ENCODE measurements at regions not wholly inside any gene's neighbourhood (a gene's known extent, or its start where the extent isn't known, plus 50 kb on each side); places are given as distances from the start of the nearest gene placed in this dataset.
"Not testable (repeated sequence)": the region's sequence is repeated elsewhere in the genome, so short reads cannot be mapped to it uniquely, and the experiment has no call there.

DNA sequence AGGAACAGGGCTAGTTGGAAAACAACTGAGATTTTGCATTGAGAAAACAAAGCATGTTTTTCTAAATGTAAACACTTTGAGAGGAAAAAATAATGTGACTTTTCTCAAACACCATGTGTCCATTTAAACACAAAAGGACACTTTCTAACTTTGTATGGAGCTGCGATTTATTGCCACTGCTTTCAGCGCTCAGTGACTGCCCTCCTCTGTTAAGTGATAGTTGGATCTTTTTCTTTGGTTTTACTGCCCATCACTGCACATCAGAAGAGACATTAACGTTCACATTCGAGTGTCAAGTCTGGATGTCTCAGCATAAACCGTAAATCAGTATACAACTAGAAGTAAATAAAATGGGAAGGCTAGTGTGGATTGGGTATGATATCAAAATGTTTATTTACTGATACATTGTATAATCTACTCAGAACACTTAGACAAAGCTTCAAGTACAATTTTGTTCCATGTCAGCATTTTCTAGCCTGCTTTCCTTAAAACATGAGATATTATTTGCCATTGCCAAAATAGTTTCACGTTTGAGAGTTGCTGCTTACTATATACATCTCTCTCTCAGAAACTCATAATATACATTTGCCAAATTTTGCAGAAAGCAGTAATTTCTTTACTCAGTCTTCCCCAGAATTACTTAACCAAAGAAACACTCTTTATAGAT is 237.6 kb downstream of the IKZF2 start:
- DNase-seq (ENCODE audit: low read depth) = no peak

- no peak for DNase-seq (ENCODE audit: low read depth)
Measured at GRCh38 chr2:212912445-212913103, 238.8 kb downstream of the IKZF2 start.

DNA sequence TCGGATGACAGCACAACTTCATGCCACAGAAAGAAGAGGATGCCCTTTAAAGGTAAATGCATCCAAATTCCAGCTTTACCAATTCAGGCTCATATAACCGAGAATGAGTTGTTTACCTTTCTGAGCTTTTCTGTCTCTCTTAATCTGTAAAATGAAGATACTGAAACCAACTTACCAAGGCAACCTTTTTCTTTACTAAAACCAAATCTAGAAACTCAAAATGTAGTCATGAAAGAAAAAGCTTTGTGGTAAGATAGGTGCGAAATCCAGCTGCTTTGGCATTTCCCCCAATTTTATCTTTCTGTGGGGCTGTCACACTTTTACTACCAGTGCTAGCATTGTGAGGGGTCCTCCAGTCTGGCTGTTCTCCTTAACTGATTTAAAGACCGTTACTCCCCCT is 240.4 kb downstream of the IKZF2 start:
- no peak for DNase-seq (ENCODE audit: low read depth)

GRCh38 chr2:212908682-212909435 is 242.6 kb downstream of the IKZF2 start:
- no peak for DNase-seq (ENCODE audit: low read depth)

DNA sequence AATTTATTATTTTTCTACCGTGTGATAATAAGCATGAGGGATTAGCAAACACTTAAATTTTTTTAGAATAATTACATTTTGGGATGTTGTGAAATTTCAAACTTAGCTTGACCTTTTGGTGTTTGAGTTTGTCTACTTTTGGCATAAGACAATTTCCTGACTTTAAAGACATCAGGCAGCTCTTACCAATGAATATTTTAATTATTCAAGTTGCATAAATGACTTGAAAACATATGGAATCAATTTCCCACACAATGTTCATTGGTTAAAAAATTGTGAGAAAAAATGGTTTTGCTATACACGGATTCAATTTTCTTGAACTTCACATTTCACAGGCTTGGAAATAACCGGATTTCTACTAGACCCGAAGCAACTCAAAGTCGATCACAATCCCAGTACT is 243.4 kb downstream of the IKZF2 start:
- no peak for DNase-seq (ENCODE audit: low read depth)

DNA sequence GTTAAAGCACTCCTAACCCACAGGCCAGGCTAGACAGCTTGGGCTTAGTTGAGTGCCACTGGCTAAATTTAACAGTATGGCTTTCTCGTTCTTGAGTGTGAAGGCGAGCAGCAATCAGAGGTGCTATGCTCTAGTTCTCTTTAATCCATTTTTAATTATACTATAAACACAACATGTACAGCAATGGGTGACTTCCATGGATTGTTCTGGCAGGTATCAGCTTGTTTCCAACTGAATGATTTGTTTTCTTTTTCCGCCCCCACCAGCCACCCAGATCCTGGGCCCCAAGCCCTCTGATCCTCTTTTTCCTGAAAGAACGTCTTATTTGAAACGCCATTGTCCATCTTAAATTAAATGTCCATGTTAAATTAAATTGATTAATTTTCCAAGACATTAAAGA is 244.8 kb downstream of the IKZF2 start:
- DNase-seq (ENCODE audit: low read depth) = no peak

DNA sequence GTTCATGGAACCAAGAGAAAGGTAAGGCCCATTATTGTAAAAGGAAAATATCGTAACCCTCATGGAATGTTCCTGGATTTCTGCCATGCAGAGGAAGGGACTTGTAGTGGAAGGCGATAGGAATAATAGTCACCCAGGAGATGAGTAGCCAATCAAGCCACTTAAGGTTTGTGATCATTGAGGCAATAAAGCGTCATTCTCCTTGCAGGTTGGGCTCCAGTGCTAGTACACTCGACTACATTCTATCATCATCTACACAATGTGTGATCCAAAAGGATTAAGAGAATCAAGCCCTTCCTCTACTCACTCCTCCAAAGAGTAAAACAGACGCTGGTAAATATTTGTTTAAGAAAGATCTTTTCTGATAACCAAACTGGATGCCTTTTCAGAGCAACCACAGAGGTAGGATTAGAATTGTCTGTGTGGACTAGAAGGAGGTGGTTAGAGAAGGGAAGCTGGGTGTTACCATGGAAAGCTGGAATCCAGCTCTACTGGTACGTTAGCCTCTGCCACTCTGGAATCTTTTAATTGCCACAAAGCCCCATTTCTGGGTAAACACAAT is 245.7 kb downstream of the IKZF2 start:
- DNase-seq (ENCODE audit: low read depth) = no peak

DNA sequence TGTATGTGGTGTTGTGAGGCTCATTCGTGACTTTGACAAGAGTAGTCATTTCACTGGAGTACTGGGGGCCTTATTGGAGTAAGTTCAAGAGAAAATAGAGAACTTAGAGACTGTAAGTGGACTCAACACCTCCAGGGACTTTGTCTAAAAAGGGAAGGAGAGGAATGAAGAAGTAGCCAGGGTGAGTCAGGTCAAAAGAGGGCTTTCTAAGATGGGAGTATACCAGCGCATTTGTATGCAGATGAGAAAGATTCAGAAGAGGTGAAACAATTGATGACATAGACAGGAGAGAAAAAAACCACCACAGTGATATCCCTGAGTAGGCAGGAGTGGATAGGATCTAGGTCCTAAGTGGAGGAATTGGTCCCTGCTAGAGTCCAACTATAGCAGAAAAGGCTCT is 246.8 kb downstream of the IKZF2 start:
- DNase-seq (ENCODE audit: low read depth) = no peak

DNA sequence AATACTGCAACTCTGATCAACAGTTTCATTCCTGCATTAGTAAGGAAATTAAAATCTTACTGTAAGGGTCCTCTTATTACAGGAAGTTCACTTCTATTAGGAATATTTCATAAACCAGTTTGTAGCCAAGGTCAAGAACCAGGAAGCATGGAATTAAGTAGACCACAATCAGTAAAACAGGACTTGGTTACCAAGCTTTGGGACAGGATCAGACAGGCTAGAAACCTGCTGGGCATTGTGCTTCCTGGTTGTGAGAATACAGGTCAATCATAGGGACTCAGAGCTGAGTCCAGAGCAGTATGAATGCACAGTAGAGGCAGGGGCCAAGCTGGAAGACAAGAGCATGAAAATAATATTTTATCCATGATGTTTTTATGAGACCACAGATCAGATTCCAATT is 248.0 kb downstream of the IKZF2 start:
- DNase-seq (ENCODE audit: low read depth) = no peak

GRCh38 chr2:212902421-212902820 is 249.0 kb downstream of the IKZF2 start:
- no peak for DNase-seq (ENCODE audit: low read depth)

DNA sequence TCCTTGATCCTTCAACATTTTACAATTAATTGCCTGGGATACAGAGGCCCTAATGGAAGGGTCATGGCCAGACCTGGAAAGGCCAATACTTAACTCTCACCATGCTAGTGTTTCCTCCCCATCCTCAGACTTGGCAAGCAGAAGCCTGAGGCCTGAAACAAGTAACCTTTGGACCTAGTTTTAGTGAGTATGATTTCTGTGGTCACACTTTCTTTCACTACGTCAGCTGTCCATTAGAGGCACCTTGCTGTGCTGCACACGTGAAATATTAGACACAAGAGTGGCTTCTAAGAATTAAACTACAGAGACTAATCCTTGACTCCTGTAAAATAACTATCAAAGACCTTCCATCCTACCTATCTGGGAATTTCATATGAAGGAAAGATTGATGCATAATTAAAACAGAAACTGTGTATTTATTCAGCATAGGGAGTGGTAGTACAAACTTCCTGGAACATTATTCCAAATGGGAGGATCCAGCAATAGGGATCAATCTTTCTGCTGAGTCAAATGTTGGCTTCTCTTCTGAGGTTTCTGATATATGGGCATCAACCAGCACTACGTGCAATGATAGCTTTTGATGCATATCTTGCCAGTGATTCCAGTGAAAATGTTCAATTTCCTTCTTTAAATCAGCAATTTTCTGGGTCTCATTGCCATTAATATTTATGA is 249.7 kb downstream of the IKZF2 start:
- DNase-seq (ENCODE audit: low read depth) = no peak

- DNase-seq (ENCODE audit: low read depth) = no peak
Measured at GRCh38 chr2:212900715-212901114, 250.7 kb downstream of the IKZF2 start.

DNA sequence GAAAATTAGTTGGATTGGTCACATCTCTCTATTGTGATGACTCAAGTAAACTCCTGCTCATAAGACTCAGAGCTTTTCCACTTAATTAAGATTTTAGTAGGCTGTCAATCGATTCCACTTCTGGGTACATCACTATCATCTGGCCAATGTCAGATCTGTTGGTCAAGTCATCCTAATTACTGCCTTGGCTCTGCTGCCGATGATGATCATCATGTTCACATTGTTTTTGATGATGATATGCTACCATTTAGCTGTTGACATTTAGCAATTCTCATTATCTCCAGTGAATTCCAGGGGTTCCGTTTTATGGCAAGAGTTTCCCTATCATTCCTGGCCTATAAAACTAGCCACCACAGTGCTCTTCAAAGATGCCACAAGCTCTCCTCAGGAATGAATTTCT is 253.4 kb downstream of the IKZF2 start:
- DNase-seq (ENCODE audit: low read depth) = no peak

GRCh38 chr2:212897296-212897695 is 254.1 kb downstream of the IKZF2 start:
- DNase-seq (ENCODE audit: low read depth) = no peak

- no peak for DNase-seq (ENCODE audit: low read depth)
Measured at GRCh38 chr2:212894026-212894425, 257.4 kb downstream of the IKZF2 start.

GRCh38 chr2:212893216-212893615 is 258.2 kb downstream of the IKZF2 start:
- DNase-seq (ENCODE audit: low read depth) = no peak

- no peak for DNase-seq (ENCODE audit: low read depth)
Measured at GRCh38 chr2:212892193-212892592, 259.2 kb downstream of the IKZF2 start.

- DNase-seq (ENCODE audit: low read depth) = no peak
Measured at GRCh38 chr2:212891580-212891979, 259.8 kb downstream of the IKZF2 start.

- DNase-seq (ENCODE audit: low read depth) = no peak
Measured at GRCh38 chr2:212882626-212883025, 268.8 kb downstream of the IKZF2 start.

GRCh38 chr2:212876556-212876955 is 274.9 kb downstream of the IKZF2 start:
- DNase-seq (ENCODE audit: low read depth) = not testable (repeated sequence)

DNA sequence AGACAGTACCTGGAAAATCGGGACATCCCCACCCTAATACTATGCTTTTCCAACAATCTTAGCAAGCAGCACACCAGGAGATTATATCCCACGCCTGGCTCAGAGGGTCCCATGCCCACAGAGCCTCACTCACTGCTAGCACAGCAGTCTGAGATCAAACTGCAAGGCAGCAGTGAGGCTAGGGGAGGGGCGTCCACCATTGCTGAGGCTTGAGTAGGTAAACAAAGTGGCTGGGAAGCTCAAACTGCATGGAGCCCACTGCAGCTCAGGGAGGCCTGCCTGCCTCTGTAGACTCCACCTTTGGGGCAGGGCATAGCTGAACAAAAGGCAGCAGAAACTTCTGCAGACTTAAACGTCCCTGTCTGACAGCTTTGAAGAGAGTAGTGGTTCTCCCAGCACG is 275.5 kb downstream of the IKZF2 start:
- DNase-seq (ENCODE audit: low read depth) = not testable (repeated sequence)

- DNase-seq (ENCODE audit: low read depth) = no peak
Measured at GRCh38 chr2:212873256-212873655, 278.2 kb downstream of the IKZF2 start.

Measured in forelimb muscle (tissue), 1 donor.